ENCODE measurements at regions not wholly inside any gene's neighbourhood (a gene's known extent, or its start where the extent isn't known, plus 50 kb on each side); places are given as distances from the start of the nearest gene placed in this dataset.

GRCh38 chr4:157447195-157447594 lies 226.7 kb downstream of the GRIA2 start:
- no peak overlapping the region for H3K27ac ChIP-seq
- no peaks in the 10 kb centered on the region for H3K27me3 ChIP-seq (replicated peaks)
- no peak overlapping the region for H3K4me3 ChIP-seq (ENCODE audit: low read depth, low read length)
- no peaks in the 10 kb centered on the region for H3K36me3 ChIP-seq (replicated peaks)
- DNase-seq, result no peak
- in situ Hi-C loops (cut with HindIII; ENCODE audit: low pct_ligation_motif_present, low sequenced_read_pairs), result no loop called here
- TF ChIP-seq, protein P1, sequence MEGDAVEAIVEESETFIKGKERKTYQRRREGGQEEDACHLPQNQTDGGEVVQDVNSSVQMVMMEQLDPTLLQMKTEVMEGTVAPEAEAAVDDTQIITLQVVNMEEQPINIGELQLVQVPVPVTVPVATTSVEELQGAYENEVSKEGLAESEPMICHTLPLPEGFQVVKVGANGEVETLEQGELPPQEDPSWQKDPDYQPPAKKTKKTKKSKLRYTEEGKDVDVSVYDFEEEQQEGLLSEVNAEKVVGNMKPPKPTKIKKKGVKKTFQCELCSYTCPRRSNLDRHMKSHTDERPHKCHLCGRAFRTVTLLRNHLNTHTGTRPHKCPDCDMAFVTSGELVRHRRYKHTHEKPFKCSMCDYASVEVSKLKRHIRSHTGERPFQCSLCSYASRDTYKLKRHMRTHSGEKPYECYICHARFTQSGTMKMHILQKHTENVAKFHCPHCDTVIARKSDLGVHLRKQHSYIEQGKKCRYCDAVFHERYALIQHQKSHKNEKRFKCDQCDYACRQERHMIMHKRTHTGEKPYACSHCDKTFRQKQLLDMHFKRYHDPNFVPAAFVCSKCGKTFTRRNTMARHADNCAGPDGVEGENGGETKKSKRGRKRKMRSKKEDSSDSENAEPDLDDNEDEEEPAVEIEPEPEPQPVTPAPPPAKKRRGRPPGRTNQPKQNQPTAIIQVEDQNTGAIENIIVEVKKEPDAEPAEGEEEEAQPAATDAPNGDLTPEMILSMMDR (IDR thresholded peaks at IDR 0.05; ENCODE audit: low read depth, low read length, missing control alignments), result no peak

DNA sequence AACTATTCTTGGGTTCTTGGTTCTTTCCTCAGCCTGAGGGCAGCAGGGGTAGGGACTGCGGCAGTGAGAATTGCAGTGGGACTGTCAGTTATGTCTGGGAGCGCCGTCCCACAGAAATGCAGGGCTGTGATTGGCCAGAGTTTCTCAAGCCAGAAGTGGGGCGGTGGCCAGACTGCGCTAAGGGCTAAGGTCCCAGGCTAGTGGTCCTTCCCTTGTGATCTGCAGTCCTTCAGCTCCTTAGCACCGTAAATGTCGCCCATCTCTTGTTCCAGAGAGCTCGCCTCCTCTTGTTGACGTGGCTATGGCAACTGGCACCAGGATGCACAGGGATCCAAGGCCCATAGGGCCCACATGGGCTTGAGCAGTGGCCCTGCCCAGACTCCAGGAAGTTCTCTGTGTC lies 223.5 kb downstream of the GRIA2 start:
- no peak overlapping the region for H3K27ac ChIP-seq

DNA sequence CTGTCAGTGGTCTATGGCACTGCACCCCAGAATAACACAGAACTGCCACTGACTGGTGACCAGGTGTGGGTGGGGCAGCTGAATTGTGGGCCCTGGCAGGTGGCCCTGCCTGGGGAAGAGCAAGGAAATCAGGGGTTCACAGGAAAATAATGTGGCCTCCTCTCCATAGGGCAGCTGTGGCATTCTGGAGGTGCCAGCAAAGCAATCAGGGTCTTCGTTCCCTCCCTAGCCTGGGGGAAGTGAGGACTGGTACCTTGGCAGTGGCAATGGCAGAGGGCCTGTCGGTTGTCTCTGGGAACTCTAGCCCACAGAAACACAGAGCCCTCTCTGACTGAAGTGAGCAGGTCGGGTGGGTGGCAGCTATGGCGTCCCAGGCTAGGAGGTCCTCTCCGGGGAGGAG lies 223.0 kb downstream of the GRIA2 start:
- Histone ChIP-seq H3K4me3 (ENCODE audit: low read depth, low read length) (no peak overlapping the region), H3K27ac (no peak overlapping the region), H3K36me3 (replicated peaks) (no peaks in the 10 kb centered on the region), H3K27me3 (replicated peaks) (no peaks in the 10 kb centered on the region)
- TF ChIP-seq, protein P1 (IDR thresholded peaks at IDR 0.05; ENCODE audit: low read depth, low read length, missing control alignments), result no peak
- no peak for DNase-seq
- in situ Hi-C loops (cut with HindIII; ENCODE audit: low pct_ligation_motif_present, low sequenced_read_pairs), result no loop called here

More for the DNA sequence above, 223.5 kb downstream of the GRIA2 start:
- in situ Hi-C loops (cut with HindIII; ENCODE audit: low pct_ligation_motif_present, low sequenced_read_pairs), result no loop called here
- Histone ChIP-seq H3K4me3 (ENCODE audit: low read depth, low read length) (no peak overlapping the region), H3K27me3 (replicated peaks) (no peaks in the 10 kb centered on the region), H3K36me3 (replicated peaks) (no peaks in the 10 kb centered on the region)
- no peak for DNase-seq
- TF ChIP-seq, protein P1 (IDR thresholded peaks at IDR 0.05; ENCODE audit: low read depth, low read length, missing control alignments), result no peak

DNA sequence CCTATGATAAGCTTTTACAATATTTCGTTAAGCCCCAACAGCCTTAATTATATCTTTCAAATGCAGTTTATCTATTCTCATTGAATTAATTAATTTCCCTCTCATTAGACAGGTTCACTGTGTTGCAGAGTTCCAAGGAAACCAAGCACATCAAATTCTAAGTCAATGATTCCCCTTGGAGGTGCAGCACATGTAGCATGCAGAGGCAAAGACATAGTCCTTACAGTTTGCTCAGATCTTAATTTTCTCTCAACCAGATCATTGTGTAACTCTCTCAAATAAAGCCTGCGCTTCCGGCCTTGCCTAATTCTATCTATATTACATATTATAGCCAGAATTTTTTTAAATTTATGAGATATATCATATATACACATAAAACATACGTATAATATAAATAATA lies 205.4 kb downstream of the GRIA2 start:
- in situ Hi-C loops (cut with HindIII; ENCODE audit: low pct_ligation_motif_present, low sequenced_read_pairs), result no loop called here
- DNase-seq, result no peak
- Histone ChIP-seq H3K4me3 (ENCODE audit: low read depth, low read length) (no peak overlapping the region), H3K27me3 (replicated peaks) (no peaks in the 10 kb centered on the region), H3K36me3 (replicated peaks) (no peaks in the 10 kb centered on the region), H3K27ac (no peak overlapping the region)
- TF ChIP-seq, protein P1 (IDR thresholded peaks at IDR 0.05; ENCODE audit: low read depth, low read length, missing control alignments), result no peak

DNA sequence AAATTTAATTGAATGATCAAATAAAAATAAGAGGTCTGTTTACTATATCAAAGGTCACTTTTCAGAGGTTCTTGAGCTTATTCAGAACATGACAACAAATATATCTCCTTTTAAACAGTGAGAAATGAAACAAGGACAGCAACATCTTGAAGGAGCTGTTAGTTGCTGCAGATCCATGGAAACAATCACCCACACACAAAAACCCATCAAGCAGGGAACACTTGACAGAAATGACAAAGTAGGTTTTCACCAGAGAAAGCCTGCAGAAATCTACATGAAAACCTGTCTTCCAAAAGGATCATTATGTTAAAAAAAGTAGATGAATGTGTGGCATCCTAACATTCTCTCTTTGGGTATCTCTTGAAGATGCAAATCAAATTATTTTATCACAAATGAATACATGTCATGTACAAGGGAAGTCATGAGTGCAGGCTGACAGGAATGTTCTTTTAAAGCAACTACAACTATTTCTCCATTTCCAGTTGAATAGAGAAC lies 203.0 kb downstream of the GRIA2 start:
- no peaks in the 10 kb centered on the region for H3K27me3 ChIP-seq (replicated peaks)
- H3K36me3 ChIP-seq (replicated peaks), result no peaks in the 10 kb centered on the region
- H3K4me3 ChIP-seq (ENCODE audit: low read depth, low read length), result no peak overlapping the region
- DNase-seq, result no peak
- H3K27ac ChIP-seq, result no peak overlapping the region
- in situ Hi-C loops (cut with HindIII; ENCODE audit: low pct_ligation_motif_present, low sequenced_read_pairs), result no loop called here
- TF ChIP-seq, protein P1 (IDR thresholded peaks at IDR 0.05; ENCODE audit: low read depth, low read length, missing control alignments), result no peak

GRCh38 chr4:157421365-157421764 lies 200.8 kb downstream of the GRIA2 start:
- H3K36me3 ChIP-seq (replicated peaks), result no peaks in the 10 kb centered on the region
- H3K27ac ChIP-seq, result no peak overlapping the region
- TF ChIP-seq, protein P1 (IDR thresholded peaks at IDR 0.05; ENCODE audit: low read depth, low read length, missing control alignments), result no peak
- no peaks in the 10 kb centered on the region for H3K27me3 ChIP-seq (replicated peaks)
- H3K4me3 ChIP-seq (ENCODE audit: low read depth, low read length), result no peak overlapping the region
- in situ Hi-C loops (cut with HindIII; ENCODE audit: low pct_ligation_motif_present, low sequenced_read_pairs), result no loop called here
- DNase-seq, result no peak
